CD14-positive monocyte (primary cell): ENCODE measurements at regions not wholly inside any gene's neighbourhood (a gene's known extent, or its start where the extent isn't known, plus 50 kb on each side); places are given as distances from the start of the nearest gene placed in this dataset.

ENCODE experiments used
- DNase-seq, 3 donors: peaks; one replicate each; pipeline ENCODE4 v3.0.0-alpha.2; 2011 to 2022
- H2AFZ ChIP-seq: 2 replicates; pipeline ENCODE4 v1.6.0; 2012; ENCODE audit warnings: mild to moderate bottlenecking, low read depth, low read length, inconsistent platforms; ENCODE audit not compliant: insufficient read depth, poor library complexity, severe bottlenecking
- H3K27ac ChIP-seq, 2 donors: 1 replicate in 1 of 2; 2 replicates in 1 of 2; pipeline ENCODE4 v1.5.1; 2012 to 2013; ENCODE audit warnings: low read length in 2 of 2, control low read depth in 1 of 2, inconsistent platforms in 1 of 2, low read depth in 1 of 2, mild to moderate bottlenecking in 1 of 2
- H3K27me3 ChIP-seq, 2 donors: one replicate each; pipeline versions ENCODE4 v1.6.0 to v1.6.1; 2011 to 2013; ENCODE audit warnings: low read length in 2 of 2; ENCODE audit not compliant: control insufficient read depth in 2 of 2, insufficient read depth in 2 of 2
- H3K36me3 ChIP-seq, 2 donors: replicated peaks in 1 of 2; 1 replicate in 1 of 2; 2 replicates in 1 of 2; pipeline versions ENCODE4 v1.5.1 to v1.6.1; 2012 to 2013; ENCODE audit warnings: low read length in 2 of 2, control low read depth in 1 of 2, inconsistent platforms in 1 of 2, mild to moderate bottlenecking in 1 of 2; ENCODE audit not compliant: insufficient read depth in 2 of 2, control insufficient read depth in 1 of 2
- H3K4me1 ChIP-seq, 2 donors: 1 replicate in 1 of 2; 2 replicates in 1 of 2; pipeline versions ENCODE4 v1.5.1 to v1.6.1; 2012 to 2013; ENCODE audit warnings: low read length in 2 of 2, control low read depth in 1 of 2, inconsistent platforms in 1 of 2, mild to moderate bottlenecking in 1 of 2, moderate library complexity in 1 of 2; ENCODE audit not compliant: insufficient read depth in 2 of 2, control insufficient read depth in 1 of 2
- H3K4me2 ChIP-seq: replicated peaks from 2 replicates; pipeline ENCODE3; 2012; ENCODE audit warnings: low read length, moderate library complexity, mild to moderate bottlenecking; ENCODE audit not compliant: poor library complexity, severe bottlenecking; ENCODE audit errors: extremely low read depth
- H3K4me3 ChIP-seq, 3 experiments: fragments of 200-600 bp in 1 of 3; sonication (generic) in 1 of 3; replicated peaks in 1 of 3; 1 replicate in 2 of 3; 2 replicates in 1 of 3; pipeline ENCODE4 v1.5.1; 2011 to 2013; ENCODE audit warnings: low read length in 3 of 3, mild to moderate bottlenecking in 3 of 3, control low read depth in 2 of 3, low read depth in 2 of 3, inconsistent platforms in 1 of 3, moderate library complexity in 1 of 3
- H3K79me2 ChIP-seq: 2 replicates; pipeline ENCODE4 v1.6.0; 2012; ENCODE audit warnings: mild to moderate bottlenecking, control low read depth, inconsistent platforms, low read length, moderate library complexity; ENCODE audit not compliant: insufficient read depth
- H3K9ac ChIP-seq: 2 replicates; pipeline ENCODE4 v1.6.0; 2017; ENCODE audit warnings: low read length, mild to moderate bottlenecking; ENCODE audit not compliant: insufficient read depth, poor library complexity, severe bottlenecking
- H3K9me3 ChIP-seq, 2 donors: replicated peaks in 1 of 2; 1 replicate in 1 of 2; 2 replicates in 1 of 2; pipeline versions ENCODE4 v1.5.1 to v1.6.1; 2012 to 2013; ENCODE audit warnings: low read length in 2 of 2, control low read depth in 1 of 2; ENCODE audit not compliant: control insufficient read depth in 1 of 2, insufficient read depth in 1 of 2
- H4K20me1 ChIP-seq: 2 replicates; pipeline ENCODE4 v1.6.0; 2012; ENCODE audit warnings: mild to moderate bottlenecking, low read length, control low read depth, moderate library complexity; ENCODE audit not compliant: insufficient read depth
- H3K27ac Mint-ChIP-seq, 7 donors: one replicate each; pipeline ENCODE4 v1.8.0; 2020; ENCODE audit warnings: mild to moderate bottlenecking in 7 of 7, mixed read lengths in 7 of 7, moderate library complexity in 6 of 7, inconsistent platforms in 2 of 7
- H3K27me3 Mint-ChIP-seq, 3 donors: one replicate each; pipeline ENCODE4 v1.8.0; 2021 to 2022; ENCODE audit warnings: low read depth in 3 of 3, mild to moderate bottlenecking in 3 of 3, mixed read lengths in 3 of 3, moderate library complexity in 3 of 3, inconsistent platforms in 1 of 3
- H3K36me3 Mint-ChIP-seq, 2 donors: one replicate each; pipeline ENCODE4 v1.8.0; 2020; ENCODE audit warnings: mixed read lengths in 2 of 2, inconsistent platforms in 1 of 2, mild to moderate bottlenecking in 1 of 2
- H3K4me1 Mint-ChIP-seq: one replicate; pipeline ENCODE4 v1.8.0; 2020; ENCODE audit warnings: mild to moderate bottlenecking, mixed read lengths
- H3K4me3 Mint-ChIP-seq, 2 donors: one replicate each; pipeline ENCODE4 v1.8.0; 2020; ENCODE audit warnings: mild to moderate bottlenecking in 2 of 2, mixed read lengths in 2 of 2, moderate library complexity in 1 of 2
- H3K9me3 Mint-ChIP-seq, 7 donors: one replicate each; pipeline ENCODE4 v1.8.0; 2020 to 2022; ENCODE audit warnings: mixed read lengths in 7 of 7, mild to moderate bottlenecking in 6 of 7, moderate library complexity in 6 of 7, inconsistent platforms in 2 of 7
- CTCF ChIP-seq: fragments of 200-600 bp; IDR thresholded peaks from one replicate; pipeline ENCODE4 v1.8.0; 2022; ENCODE audit warnings: antibody characterized with exemption, mild to moderate bottlenecking
- WGBS: methylation state at CpG from one replicate; pipeline ENCODE4 v1.1.5; 2013; ENCODE audit warnings: missing lambda C conversion rate; ENCODE audit not compliant: insufficient coverage; 5-methylcytosine and 5-hydroxymethylcytosine counted together
- intact Hi-C, 2 donors: fragments of 100-400 bp; cut with micrococcal nuclease; formaldehyde crosslinking; loops; one replicate each; pipeline versions ENCODE4 v1.15.0 to v1.15.1; 2023

DNA sequence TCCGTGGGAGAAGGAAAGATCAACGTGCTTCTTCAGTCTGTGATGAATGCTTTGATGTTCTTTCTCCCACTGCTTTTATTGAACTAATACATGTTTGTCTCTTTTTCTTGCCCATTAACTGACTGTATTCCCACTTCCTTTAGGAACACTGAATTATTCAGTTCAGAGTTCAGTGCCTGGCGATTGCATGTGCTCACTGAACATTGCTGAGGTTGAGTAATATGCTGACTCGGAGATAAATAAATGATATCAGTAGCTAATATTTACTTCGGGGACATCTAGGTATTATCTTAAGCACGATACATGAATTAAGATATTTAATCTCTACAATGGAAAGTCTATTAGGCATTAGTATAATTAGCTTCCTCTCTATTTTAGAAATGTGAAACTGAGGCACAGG is 102.3 kb upstream of the OR5AK2 start:
- no peak overlapping the region for H3K27ac ChIP-seq
- H3K27ac Mint-ChIP-seq, result no peak overlapping the region
- no peaks in the 10 kb centered on the region for H3K36me3 ChIP-seq
- H3K4me3 ChIP-seq, result no peak overlapping the region
- H3K27me3 Mint-ChIP-seq, result peaks cover 2 to 4% (median 3%) of the 10 kb centered on the region in 3 donors
- no peak overlapping the region for H2AFZ ChIP-seq
- H3K27me3 ChIP-seq, result no peaks in the 10 kb centered on the region
- no peak for TF ChIP-seq CTCF
- H3K9me3 Mint-ChIP-seq, result no peaks in the 10 kb centered on the region
- no peak overlapping the region for H3K9ac ChIP-seq
- H3K9me3 ChIP-seq, result no peaks in the 10 kb centered on the region
- no peaks in the 10 kb centered on the region for H3K79me2 ChIP-seq
- no peak for DNase-seq
- intact Hi-C loops, result no loop called here
- H4K20me1 ChIP-seq, result no peaks in the 10 kb centered on the region
- no peak overlapping the region for H3K4me3 Mint-ChIP-seq
- no peaks in the 10 kb centered on the region for H3K36me3 Mint-ChIP-seq
- no peak overlapping the region for H3K4me2 ChIP-seq
- no peaks in the 10 kb centered on the region for H3K4me1 Mint-ChIP-seq
- H3K4me1 ChIP-seq, result no peaks in the 10 kb centered on the region
- no CpG with 5 or more reads among the region's 6 CpGs for WGBS

DNA sequence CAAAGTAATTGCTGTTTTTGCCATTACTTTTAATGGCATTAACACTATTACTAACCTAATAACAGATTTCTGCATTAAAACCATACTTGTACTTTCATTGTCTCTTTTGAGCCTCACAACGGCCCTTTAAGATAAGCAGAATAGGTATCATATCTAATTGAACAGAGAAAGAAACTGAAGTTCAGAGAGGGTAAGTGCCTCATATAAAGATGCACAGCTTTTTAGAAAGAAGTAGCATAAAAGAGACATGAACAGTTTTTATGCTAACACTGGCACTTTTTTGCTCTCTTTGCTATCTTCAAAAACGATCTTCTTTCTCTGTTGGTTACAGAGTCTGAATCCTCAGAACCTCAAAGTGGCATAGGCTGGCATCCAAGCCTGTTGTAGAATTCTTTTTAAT is 102.9 kb upstream of the OR5AK2 start:
- no peak for TF ChIP-seq CTCF
- Histone ChIP-seq H3K27me3 (no peaks in the 10 kb centered on the region), H3K4me3 (no peak overlapping the region), H3K9ac (no peak overlapping the region), H3K79me2 (no peaks in the 10 kb centered on the region), H3K9me3 (no peaks in the 10 kb centered on the region), H3K4me1 (no peaks in the 10 kb centered on the region), H2AFZ (no peak overlapping the region), H3K36me3 (no peaks in the 10 kb centered on the region), H3K27ac (no peak overlapping the region), H4K20me1 (no peaks in the 10 kb centered on the region), H3K4me2 (no peak overlapping the region)
- Mint-ChIP-seq H3K27me3 (peaks cover 2 to 4% (median 3%) of the 10 kb centered on the region in 3 donors), H3K9me3 (no peaks in the 10 kb centered on the region), H3K4me1 (no peaks in the 10 kb centered on the region), H3K4me3 (no peak overlapping the region), H3K36me3 (no peaks in the 10 kb centered on the region), H3K27ac (no peak overlapping the region)
- no peak for DNase-seq
- no CpG with 5 or more reads among the region's 2 CpGs for WGBS
- intact Hi-C loops, result no loop called here
